ENCODE measurements at regions not wholly inside any gene's neighbourhood (a gene's known extent, or its start where the extent isn't known, plus 50 kb on each side); places are given as distances from the start of the nearest gene placed in this dataset.

GRCh38 chr4:136829280-136829679, 703.0 kb downstream of the PCDH18 start:
- no peak for DNase-seq

- no peak for DNase-seq
Observed at GRCh38 chr4:136823020-136823419, 709.3 kb downstream of the PCDH18 start.

GRCh38 chr4:136818811-136819330, 713.4 kb downstream of the PCDH18 start:
- no peak for DNase-seq

- DNase-seq = no peak
Observed at GRCh38 chr4:136812100-136812880, 720.0 kb downstream of the PCDH18 start.

- DNase-seq = no peak
Observed at GRCh38 chr4:136811496-136812077, 720.7 kb downstream of the PCDH18 start.

GRCh38 chr4:136810626-136811025, 721.7 kb downstream of the PCDH18 start:
- DNase-seq = no peak

GRCh38 chr4:136806844-136807243, 725.5 kb downstream of the PCDH18 start:
- no peak for DNase-seq

- no peak for DNase-seq
Observed at GRCh38 chr4:136805617-136806016, 726.7 kb downstream of the PCDH18 start.

GRCh38 chr4:136803433-136803832, 728.9 kb downstream of the PCDH18 start:
- DNase-seq = no peak

GRCh38 chr4:136800248-136800647, 732.0 kb downstream of the PCDH18 start:
- no peak for DNase-seq

GRCh38 chr4:136796953-136797352, 735.3 kb downstream of the PCDH18 start:
- DNase-seq = no peak

GRCh38 chr4:136793848-136794247, 738.4 kb downstream of the PCDH18 start:
- no peak for DNase-seq

- no peak for DNase-seq
Observed at GRCh38 chr4:136784326-136784725, 748.0 kb downstream of the PCDH18 start.

GRCh38 chr4:136769717-136770116, 762.6 kb downstream of the PCDH18 start:
- no peak for DNase-seq

- DNase-seq = no peak
Observed at GRCh38 chr4:136768925-136769275, 763.4 kb downstream of the PCDH18 start.

- no peak for DNase-seq
Observed at GRCh38 chr4:136768213-136768924, 763.9 kb downstream of the PCDH18 start.

- DNase-seq = no peak
Observed at GRCh38 chr4:136763919-136764318, 768.4 kb downstream of the PCDH18 start.

GRCh38 chr4:136755531-136755916, 776.8 kb downstream of the PCDH18 start:
- DNase-seq = no peak

GRCh38 chr4:136754810-136755530, 777.3 kb downstream of the PCDH18 start:
- DNase-seq = no peak

GRCh38 chr4:136751556-136751955, 780.7 kb downstream of the PCDH18 start:
- DNase-seq = no peak

GRCh38 chr4:136750897-136751296, 781.4 kb downstream of the PCDH18 start:
- DNase-seq = no peak

- no peak for DNase-seq
Observed at GRCh38 chr4:136749989-136750388, 782.3 kb downstream of the PCDH18 start.

- no peak for DNase-seq
Observed at GRCh38 chr4:136748773-136749172, 783.5 kb downstream of the PCDH18 start.

Measured in SHP77 (cell line).